H4 (cell line): ENCODE measurements at regions not wholly inside any gene's neighbourhood (a gene's known extent, or its start where the extent isn't known, plus 50 kb on each side); places are given as distances from the start of the nearest gene placed in this dataset.

Experiments used
- DNase-seq: peaks from one replicate; pipeline ENCODE4 v3.0.0-alpha.2; 2015; ENCODE audit warnings: low spot score

- no peak for DNase-seq
Measured at GRCh38 chr18:45227001-45227742, 388.1 kb upstream of the SLC14A2 start.

GRCh38 chr18:45228796-45229388 is 386.4 kb upstream of the SLC14A2 start:
- DNase-seq, result no peak

GRCh38 chr18:45231617-45232016 is 383.7 kb upstream of the SLC14A2 start:
- DNase-seq, result no peak

GRCh38 chr18:45232061-45232460 is 383.2 kb upstream of the SLC14A2 start:
- DNase-seq, result no peak

GRCh38 chr18:45236676-45237075 is 378.6 kb upstream of the SLC14A2 start:
- no peak for DNase-seq

- DNase-seq, result no peak
Measured at GRCh38 chr18:45237343-45238098, 377.8 kb upstream of the SLC14A2 start.

- no peak for DNase-seq
Measured at GRCh38 chr18:45241271-45241670, 374.0 kb upstream of the SLC14A2 start.

- DNase-seq, result no peak
Measured at GRCh38 chr18:45241982-45242565, 373.2 kb upstream of the SLC14A2 start.

GRCh38 chr18:45243340-45244110 is 371.8 kb upstream of the SLC14A2 start:
- no peak for DNase-seq

- no peak for DNase-seq
Measured at GRCh38 chr18:45245091-45245511, 370.2 kb upstream of the SLC14A2 start.

- DNase-seq, result peak; percentile 84
Measured at GRCh38 chr18:45248240-45248903, 366.9 kb upstream of the SLC14A2 start.

- DNase-seq, result no peak
Measured at GRCh38 chr18:45249246-45249661, 366.0 kb upstream of the SLC14A2 start.

- no peak for DNase-seq
Measured at GRCh38 chr18:45250479-45250878, 364.8 kb upstream of the SLC14A2 start.

GRCh38 chr18:45251236-45251635 is 364.0 kb upstream of the SLC14A2 start:
- no peak for DNase-seq

GRCh38 chr18:45252474-45252873 is 362.8 kb upstream of the SLC14A2 start:
- no peak for DNase-seq

- DNase-seq, result no peak
Measured at GRCh38 chr18:45253056-45253565, 362.2 kb upstream of the SLC14A2 start.

- no peak for DNase-seq
Measured at GRCh38 chr18:45253973-45254708, 361.1 kb upstream of the SLC14A2 start.

GRCh38 chr18:45254709-45255082 is 360.6 kb upstream of the SLC14A2 start:
- peak; percentile 39 for DNase-seq

- DNase-seq, result peak; percentile 87
Measured at GRCh38 chr18:45255197-45255890, 359.9 kb upstream of the SLC14A2 start.

- no peak for DNase-seq
Measured at GRCh38 chr18:45260125-45260524, 355.2 kb upstream of the SLC14A2 start.
